Esophagus muscularis mucosa (tissue), 4 donors: ENCODE measurements at regions not wholly inside any gene's neighbourhood (a gene's known extent, or its start where the extent isn't known, plus 50 kb on each side); places are given as distances from the start of the nearest gene placed in this dataset.
"Not testable (repeated sequence)": the region's sequence is repeated elsewhere in the genome, so short reads cannot be mapped to it uniquely, and the experiment has no call there.

ENCODE experiments used
- DNase-seq: peaks from one replicate; pipeline ENCODE4 v3.0.0-alpha.2; 2017; ENCODE audit errors: extremely low spot score
- H3K27ac ChIP-seq, 4 donors: fragments of 200-600 bp; sonication (generic); replicated peaks in 1 of 4; 1 replicate in 3 of 4; 2 replicates in 1 of 4; pipeline ENCODE4 v1.5.1; 2016 to 2019; ENCODE audit warnings: mild to moderate bottlenecking in 1 of 4
- H3K27me3 ChIP-seq, 4 donors: fragments of 200-600 bp; sonication (generic); one replicate each; pipeline versions ENCODE4 v1.5.1 to v1.6.0; 2016 to 2019
- H3K36me3 ChIP-seq, 4 donors: fragments of 200-600 bp; sonication (generic); one replicate each; pipeline ENCODE4 v1.5.1; 2016 to 2019
- H3K4me1 ChIP-seq, 4 donors: fragments of 200-600 bp; sonication (generic); one replicate each; pipeline ENCODE4 v1.5.1; 2016 to 2019
- H3K4me3 ChIP-seq, 4 donors: fragments of 200-600 bp; sonication (generic); 1 replicate in 2 of 4; 2 replicates in 2 of 4; pipeline ENCODE4 v1.5.1; 2016 to 2019; ENCODE audit warnings: mild to moderate bottlenecking in 4 of 4, moderate library complexity in 1 of 4
- H3K9me3 ChIP-seq, 4 donors: fragments of 200-600 bp; sonication (generic); 1 replicate in 3 of 4; 2 replicates in 1 of 4; pipeline ENCODE4 v1.5.1; 2016 to 2019
- EP300 ChIP-seq: sonication (generic); formaldehyde crosslinking; IDR thresholded peaks from one replicate; pipeline ENCODE4 v1.6.1; 2017; ENCODE audit warnings: antibody characterized with exemption
- POLR2A ChIP-seq: fragments of 450-650 bp; IDR thresholded peaks from one replicate; pipeline ENCODE4 v1.6.1; 2017; ENCODE audit warnings: antibody characterized with exemption, moderate library complexity, mild to moderate bottlenecking, low read depth
- POLR2AphosphoS5 ChIP-seq, 2 donors: sonication (generic); formaldehyde crosslinking; IDR thresholded peaks; one replicate each; pipeline ENCODE4 v1.6.1; 2017; ENCODE audit warnings: antibody characterized with exemption in 2 of 2
- WGBS: methylation state at CpG from one replicate; pipeline ENCODE4 v1.1.5; 2018; 5-methylcytosine and 5-hydroxymethylcytosine counted together
- intact Hi-C: fragments of 100-400 bp; cut with DNase I; formaldehyde crosslinking; loops from one replicate; pipeline ENCODE4 v1.15.1; 2023
- TF ChIP-seq, protein P1 (sequence below), 3 experiments: fragments of 200-600 bp in 2 of 3; fragments of 450-650 bp in 1 of 3; sonication (generic) in 2 of 3; IDR thresholded peaks; one replicate each; pipeline ENCODE4 v1.5.1; 2017 to 2019; ENCODE audit warnings: antibody characterized with exemption in 3 of 3, mild to moderate bottlenecking in 2 of 3, moderate library complexity in 1 of 3

DNA sequence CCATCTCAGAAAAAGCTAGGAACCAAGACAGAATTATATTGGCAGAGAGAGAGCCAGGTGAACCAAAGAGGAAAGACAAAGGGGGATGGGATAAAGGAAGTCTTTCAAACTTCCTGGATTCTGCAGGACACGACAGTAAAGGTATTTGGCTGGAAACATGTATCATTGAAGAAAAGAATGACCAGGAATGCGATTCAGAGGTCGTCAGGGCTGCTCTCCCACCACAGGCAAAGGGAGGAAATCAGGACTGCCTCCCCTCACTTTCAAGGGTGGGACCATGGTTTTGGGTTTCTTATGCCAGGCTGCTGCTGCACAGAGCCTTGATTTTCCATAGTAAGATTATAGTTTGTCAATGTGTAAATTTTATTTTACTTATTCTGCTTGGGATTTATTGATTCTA lies 848.8 kb downstream of the BRINP3 start:
- Histone ChIP-seq H3K9me3 (no peaks in the 10 kb centered on the region), H3K27ac (no peak overlapping the region), H3K4me1 (no peaks in the 10 kb centered on the region), H3K27me3 (no peaks in the 10 kb centered on the region), H3K4me3 (no peak overlapping the region), H3K36me3 (no peaks in the 10 kb centered on the region)
- no peak for DNase-seq
- 46% methylated on average over 3 of the region's 3 CpGs for WGBS
- intact Hi-C loops = no loop called here
- TF ChIP-seq EP300 (no peak), POLR2A (no peak), POLR2AphosphoS5 (IDR thresholded peaks at IDR 0.05) (no peak)
- TF ChIP-seq, protein P1, sequence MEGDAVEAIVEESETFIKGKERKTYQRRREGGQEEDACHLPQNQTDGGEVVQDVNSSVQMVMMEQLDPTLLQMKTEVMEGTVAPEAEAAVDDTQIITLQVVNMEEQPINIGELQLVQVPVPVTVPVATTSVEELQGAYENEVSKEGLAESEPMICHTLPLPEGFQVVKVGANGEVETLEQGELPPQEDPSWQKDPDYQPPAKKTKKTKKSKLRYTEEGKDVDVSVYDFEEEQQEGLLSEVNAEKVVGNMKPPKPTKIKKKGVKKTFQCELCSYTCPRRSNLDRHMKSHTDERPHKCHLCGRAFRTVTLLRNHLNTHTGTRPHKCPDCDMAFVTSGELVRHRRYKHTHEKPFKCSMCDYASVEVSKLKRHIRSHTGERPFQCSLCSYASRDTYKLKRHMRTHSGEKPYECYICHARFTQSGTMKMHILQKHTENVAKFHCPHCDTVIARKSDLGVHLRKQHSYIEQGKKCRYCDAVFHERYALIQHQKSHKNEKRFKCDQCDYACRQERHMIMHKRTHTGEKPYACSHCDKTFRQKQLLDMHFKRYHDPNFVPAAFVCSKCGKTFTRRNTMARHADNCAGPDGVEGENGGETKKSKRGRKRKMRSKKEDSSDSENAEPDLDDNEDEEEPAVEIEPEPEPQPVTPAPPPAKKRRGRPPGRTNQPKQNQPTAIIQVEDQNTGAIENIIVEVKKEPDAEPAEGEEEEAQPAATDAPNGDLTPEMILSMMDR (IDR thresholded peaks at IDR 0.05) = no peak

DNA sequence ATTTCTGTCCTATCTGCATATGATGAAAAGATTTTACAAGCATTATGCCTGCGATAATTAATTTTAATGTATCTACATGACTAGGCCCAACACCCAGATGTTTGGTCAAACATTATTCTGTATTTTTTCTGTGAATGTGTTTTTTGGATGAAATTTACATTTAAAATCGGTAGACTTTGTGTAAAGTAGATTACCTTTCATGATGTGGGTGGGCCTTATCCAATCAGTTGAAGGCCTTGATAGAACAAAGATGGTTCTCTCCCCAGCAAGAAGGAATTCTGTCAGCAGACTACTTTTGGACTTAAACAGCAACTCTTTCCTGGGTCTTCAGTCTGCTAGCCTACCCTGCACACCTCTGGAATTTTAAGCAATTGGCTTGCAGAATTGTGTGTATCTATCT lies 844.0 kb downstream of the BRINP3 start:
- Histone ChIP-seq H3K4me3 (no peak overlapping the region), H3K27me3 (no peaks in the 10 kb centered on the region), H3K36me3 (no peaks in the 10 kb centered on the region), H3K27ac (no peak overlapping the region), H3K4me1 (no peaks in the 10 kb centered on the region), H3K9me3 (no peaks in the 10 kb centered on the region)
- 94% methylated on average over 2 of the region's 2 CpGs for WGBS
- intact Hi-C loops = no loop called here
- TF ChIP-seq, protein P1 (IDR thresholded peaks at IDR 0.05) = no peak
- no peak for TF ChIP-seq POLR2A
- TF ChIP-seq POLR2AphosphoS5 (IDR thresholded peaks at IDR 0.05) = no peak
- no peak for TF ChIP-seq EP300
- no peak for DNase-seq

DNA sequence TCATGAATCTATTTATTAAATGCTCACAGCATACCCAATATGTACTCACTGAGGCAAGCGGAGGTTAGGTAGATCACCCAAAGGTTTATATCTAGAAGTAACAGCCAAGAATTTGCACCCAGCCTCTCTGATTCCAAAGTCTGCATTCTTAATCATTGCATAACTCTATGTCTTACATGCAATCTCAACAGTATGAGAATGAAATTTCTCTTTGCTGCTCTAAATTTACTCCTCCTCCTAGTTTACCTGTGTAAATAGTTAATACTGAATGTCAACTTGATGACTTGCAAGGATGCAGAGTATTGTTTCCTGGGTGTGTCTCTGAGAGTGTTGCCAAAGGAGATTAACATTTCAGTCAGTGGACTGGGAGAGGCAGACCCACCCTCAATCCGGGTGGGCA lies 840.6 kb downstream of the BRINP3 start:
- WGBS = 81% methylated on average over 2 of the region's 2 CpGs
- no peak for DNase-seq

DNA sequence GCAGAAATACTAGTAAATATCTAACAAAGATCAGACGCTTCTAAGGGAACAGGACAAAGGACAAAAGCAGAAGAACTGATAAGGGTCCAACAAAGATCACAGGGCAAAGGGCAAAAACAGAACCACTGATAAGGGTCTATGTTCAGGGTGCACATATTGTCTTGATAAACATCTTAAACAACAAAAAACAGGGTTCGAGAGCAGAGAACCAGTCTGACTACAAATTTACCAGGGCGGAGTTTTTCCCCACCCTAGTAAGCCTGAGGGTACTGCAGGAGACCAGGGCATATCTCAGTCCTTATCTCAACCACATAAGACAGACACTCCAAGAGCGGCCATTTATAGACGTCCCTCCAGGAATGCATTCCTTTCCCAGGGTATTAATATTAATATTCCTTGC lies 833.5 kb downstream of the BRINP3 start:
- H3K27me3 ChIP-seq, DNase-seq, H3K4me1 ChIP-seq, H3K36me3 ChIP-seq, H3K4me3 ChIP-seq, intact Hi-C loops, H3K27ac ChIP-seq, H3K9me3 ChIP-seq: not testable (repeated sequence)
- 91% methylated on average over 5 of the region's 5 CpGs for WGBS

More for the DNA sequence above, 840.6 kb downstream of the BRINP3 start:
- TF ChIP-seq, protein P1 (IDR thresholded peaks at IDR 0.05) = no peak
- TF ChIP-seq POLR2A (no peak), EP300 (no peak), POLR2AphosphoS5 (IDR thresholded peaks at IDR 0.05) (no peak)
- intact Hi-C loops = no loop called here
- Histone ChIP-seq H3K27me3 (no peaks in the 10 kb centered on the region), H3K4me1 (no peaks in the 10 kb centered on the region), H3K4me3 (no peak overlapping the region), H3K27ac (no peak overlapping the region), H3K36me3 (no peaks in the 10 kb centered on the region), H3K9me3 (no peaks in the 10 kb centered on the region)

DNA sequence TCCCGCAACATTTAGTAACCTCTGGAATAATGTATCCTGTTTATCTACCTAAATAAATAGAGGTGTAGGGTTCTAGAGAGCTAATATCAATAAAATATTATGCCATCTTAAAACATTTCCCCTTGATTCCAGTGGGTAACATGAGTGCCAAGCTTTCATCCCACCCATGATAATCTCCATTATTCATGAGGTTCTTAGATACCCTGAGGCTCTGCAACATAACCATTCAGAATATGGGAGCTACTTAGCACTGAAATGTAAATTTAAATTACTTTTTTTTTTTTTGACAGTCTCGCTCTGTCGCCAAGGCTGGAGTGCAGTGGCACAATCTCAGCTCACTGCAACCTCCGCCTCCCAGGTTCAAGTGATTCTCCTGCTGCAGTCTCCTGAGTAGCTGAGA lies 832.7 kb downstream of the BRINP3 start:
- TF ChIP-seq, protein P1 (IDR thresholded peaks at IDR 0.05) = no peak
- TF ChIP-seq POLR2A (no peak), EP300 (no peak), POLR2AphosphoS5 (IDR thresholded peaks at IDR 0.05) (no peak)
- H3K36me3 ChIP-seq = no peaks in the 10 kb centered on the region
- H3K4me1 ChIP-seq = no peaks in the 10 kb centered on the region
- WGBS = 96% methylated on average over 4 of the region's 4 CpGs
- DNase-seq = no peak
- intact Hi-C loops = no loop called here
- H3K9me3 ChIP-seq = no peaks in the 10 kb centered on the region
- no peaks in the 10 kb centered on the region for H3K27me3 ChIP-seq
- H3K4me3 ChIP-seq = no peak overlapping the region
- no peak overlapping the region for H3K27ac ChIP-seq
